ENCODE measurements at regions not wholly inside any gene's neighbourhood (a gene's known extent, or its start where the extent isn't known, plus 50 kb on each side); places are given as distances from the start of the nearest gene placed in this dataset.

- no peak overlapping the region for H3K4me3 ChIP-seq (ENCODE audit: insufficient read depth, low read length)
- H3K4me1 ChIP-seq (ENCODE audit: insufficient read depth, low read length) = no peaks in the 10 kb centered on the region
- H2AFZ ChIP-seq (ENCODE audit: low read length) = no peak overlapping the region
- no peaks in the 10 kb centered on the region for H3K36me3 ChIP-seq (ENCODE audit: insufficient read depth, low read length)
- no peaks in the 10 kb centered on the region for H3K27me3 ChIP-seq (ENCODE audit: insufficient read depth, low read length)
- H3K9me3 ChIP-seq (ENCODE audit: low read depth, low read length) = no peaks in the 10 kb centered on the region
- no peak for TF ChIP-seq CTCF (IDR thresholded peaks at IDR 0.05; ENCODE audit: extremely low read depth, low read depth, low read length)
- H3K79me2 ChIP-seq (ENCODE audit: insufficient read depth, low read length) = no peaks in the 10 kb centered on the region
- no peak overlapping the region for H3K27ac ChIP-seq (ENCODE audit: low read depth, low read length)
- no peaks in the 10 kb centered on the region for H4K20me1 ChIP-seq (ENCODE audit: insufficient read depth, low read length)
- H3K4me2 ChIP-seq (ENCODE audit: insufficient read depth, low read length) = no peak overlapping the region
- DNase-seq (ENCODE audit: insufficient read length, low spot score, missing footprints) = no peak
Observed at GRCh38 chr12:127716166-127716565, 550.8 kb upstream of the TMEM132C start.

- Histone ChIP-seq H3K4me1 (ENCODE audit: insufficient read depth, low read length) (no peaks in the 10 kb centered on the region), H3K27me3 (ENCODE audit: insufficient read depth, low read length) (no peaks in the 10 kb centered on the region), H3K36me3 (ENCODE audit: insufficient read depth, low read length) (no peaks in the 10 kb centered on the region), H3K4me3 (ENCODE audit: insufficient read depth, low read length) (no peak overlapping the region), H2AFZ (ENCODE audit: low read length) (no peak overlapping the region), H3K4me2 (ENCODE audit: insufficient read depth, low read length) (no peak overlapping the region), H3K27ac (ENCODE audit: low read depth, low read length) (no peak overlapping the region), H4K20me1 (ENCODE audit: insufficient read depth, low read length) (no peaks in the 10 kb centered on the region), H3K79me2 (ENCODE audit: insufficient read depth, low read length) (no peaks in the 10 kb centered on the region), H3K9me3 (ENCODE audit: low read depth, low read length) (no peaks in the 10 kb centered on the region)
- TF ChIP-seq CTCF (IDR thresholded peaks at IDR 0.05; ENCODE audit: extremely low read depth, low read depth, low read length) = no peak
- DNase-seq (ENCODE audit: insufficient read length, low spot score, missing footprints) = no peak
Observed at GRCh38 chr12:127717278-127717677, 549.7 kb upstream of the TMEM132C start.

GRCh38 chr12:127720334-127720733 is 546.6 kb upstream of the TMEM132C start:
- no peaks in the 10 kb centered on the region for H4K20me1 ChIP-seq (ENCODE audit: insufficient read depth, low read length)
- no peak overlapping the region for H3K4me2 ChIP-seq (ENCODE audit: insufficient read depth, low read length)
- no peak overlapping the region for H2AFZ ChIP-seq (ENCODE audit: low read length)
- no peaks in the 10 kb centered on the region for H3K9me3 ChIP-seq (ENCODE audit: low read depth, low read length)
- no peak for DNase-seq (ENCODE audit: insufficient read length, low spot score, missing footprints)
- no peak overlapping the region for H3K27ac ChIP-seq (ENCODE audit: low read depth, low read length)
- no peak overlapping the region for H3K4me3 ChIP-seq (ENCODE audit: insufficient read depth, low read length)
- no peaks in the 10 kb centered on the region for H3K36me3 ChIP-seq (ENCODE audit: insufficient read depth, low read length)
- no peak for TF ChIP-seq CTCF (IDR thresholded peaks at IDR 0.05; ENCODE audit: extremely low read depth, low read depth, low read length)
- no peaks in the 10 kb centered on the region for H3K27me3 ChIP-seq (ENCODE audit: insufficient read depth, low read length)
- H3K4me1 ChIP-seq (ENCODE audit: insufficient read depth, low read length) = no peaks in the 10 kb centered on the region
- no peaks in the 10 kb centered on the region for H3K79me2 ChIP-seq (ENCODE audit: insufficient read depth, low read length)

GRCh38 chr12:127722611-127723010 is 544.4 kb upstream of the TMEM132C start:
- no peaks in the 10 kb centered on the region for H3K9me3 ChIP-seq (ENCODE audit: low read depth, low read length)
- H3K4me2 ChIP-seq (ENCODE audit: insufficient read depth, low read length) = no peak overlapping the region
- no peak for TF ChIP-seq CTCF (IDR thresholded peaks at IDR 0.05; ENCODE audit: extremely low read depth, low read depth, low read length)
- no peaks in the 10 kb centered on the region for H4K20me1 ChIP-seq (ENCODE audit: insufficient read depth, low read length)
- DNase-seq (ENCODE audit: insufficient read length, low spot score, missing footprints) = no peak
- H3K79me2 ChIP-seq (ENCODE audit: insufficient read depth, low read length) = no peaks in the 10 kb centered on the region
- H3K27me3 ChIP-seq (ENCODE audit: insufficient read depth, low read length) = no peaks in the 10 kb centered on the region
- no peaks in the 10 kb centered on the region for H3K36me3 ChIP-seq (ENCODE audit: insufficient read depth, low read length)
- H3K27ac ChIP-seq (ENCODE audit: low read depth, low read length) = no peak overlapping the region
- no peak overlapping the region for H2AFZ ChIP-seq (ENCODE audit: low read length)
- H3K4me1 ChIP-seq (ENCODE audit: insufficient read depth, low read length) = no peaks in the 10 kb centered on the region
- H3K4me3 ChIP-seq (ENCODE audit: insufficient read depth, low read length) = no peak overlapping the region
